GM10248 (cell line): ENCODE measurements at regions not wholly inside any gene's neighbourhood (a gene's known extent, or its start where the extent isn't known, plus 50 kb on each side); places are given as distances from the start of the nearest gene placed in this dataset.
A peak's percentile ranks its signal among the peaks of the same experiment; 100 is the strongest.

ENCODE experiments used
- CTCF ChIA-PET: fragments of 300-600 bp; sonication (Branson Sonifier 250); formaldehyde crosslinking; extraction: SDS; loops from one replicate; lab custom pipeline; 2021; ENCODE audit warnings: antibody characterized with exemption; lab: Yijun Ruan, JAX
- POLR2A ChIA-PET: fragments of 350-650 bp; sonication (Branson Sonifier 250); formaldehyde crosslinking; extraction: SDS; loops from one replicate; lab custom pipeline; 2020; ENCODE audit warnings: antibody characterized with exemption; lab: Yijun Ruan, JAX
- DNase-seq: peaks from one replicate; pipeline ENCODE4 v3.0.0; 2012; ENCODE audit errors: extremely low spot score
- CTCF ChIP-seq: IDR thresholded peaks from 2 replicates; pipeline ENCODE4 v1.5.1; 2012; ENCODE audit warnings: mild to moderate bottlenecking, low read depth; ENCODE audit errors: extremely low read depth, missing control alignments, control extremely low read depth

- CTCF ChIA-PET = interaction anchor here (1.0 to 2.3 kb wide), 4 partner anchors 9 to 386 kb away, joined by 3 to 6 read pairs (median 3); no protein-coding TSS in a partner anchor
- DNase-seq = peak; percentile 20
- no peak for TF ChIP-seq CTCF
- POLR2A ChIA-PET = no interaction called here
Observed at GRCh38 chr6:16078064-16078463, 50.8 kb upstream of the MYLIP start.

GRCh38 chr6:16069671-16070070, 59.2 kb upstream of the MYLIP start:
- CTCF ChIA-PET = interaction anchor here (1.0 to 1.5 kb wide), 5 partner anchors 13 to 136 kb away, joined by 3 to 5 read pairs (median 4); no protein-coding TSS in a partner anchor

GRCh38 chr6:16069222-16069621, 59.7 kb upstream of the MYLIP start:
- no peak for DNase-seq
- TF ChIP-seq CTCF = no peak
- CTCF ChIA-PET = interaction anchor here (1.3 kb wide), 1 partner anchor 113 kb away, joined by 3 read pairs; no protein-coding TSS in a partner anchor
- POLR2A ChIA-PET = no interaction called here

More at GRCh38 chr6:16069671-16070070, 59.2 kb upstream of the MYLIP start:
- DNase-seq = no peak
- POLR2A ChIA-PET = no interaction called here
- TF ChIP-seq CTCF = no peak

- POLR2A ChIA-PET = no interaction called here
- no peak for TF ChIP-seq CTCF
- no peak for DNase-seq
- CTCF ChIA-PET = no interaction called here
Observed at GRCh38 chr6:16067568-16067967, 61.3 kb upstream of the MYLIP start.

- CTCF ChIA-PET = no interaction called here
- no peak for DNase-seq
- TF ChIP-seq CTCF = no peak
- POLR2A ChIA-PET = no interaction called here
Observed at GRCh38 chr6:16064671-16065072, 64.2 kb upstream of the MYLIP start.

GRCh38 chr6:16063580-16063979, 65.3 kb upstream of the MYLIP start:
- POLR2A ChIA-PET = no interaction called here
- TF ChIP-seq CTCF = no peak
- DNase-seq = no peak
- CTCF ChIA-PET = no interaction called here
